NAMALWA (cell line): ENCODE measurements at regions not wholly inside any gene's neighbourhood (a gene's known extent, or its start where the extent isn't known, plus 50 kb on each side); places are given as distances from the start of the nearest gene placed in this dataset.
"Not testable (repeated sequence)": the region's sequence is repeated elsewhere in the genome, so short reads cannot be mapped to it uniquely, and the experiment has no call there.

ENCODE experiments used
- DNase-seq: peaks from one replicate; pipeline ENCODE4 v3.0.0-alpha.2; 2015; ENCODE audit warnings: low spot score

DNA sequence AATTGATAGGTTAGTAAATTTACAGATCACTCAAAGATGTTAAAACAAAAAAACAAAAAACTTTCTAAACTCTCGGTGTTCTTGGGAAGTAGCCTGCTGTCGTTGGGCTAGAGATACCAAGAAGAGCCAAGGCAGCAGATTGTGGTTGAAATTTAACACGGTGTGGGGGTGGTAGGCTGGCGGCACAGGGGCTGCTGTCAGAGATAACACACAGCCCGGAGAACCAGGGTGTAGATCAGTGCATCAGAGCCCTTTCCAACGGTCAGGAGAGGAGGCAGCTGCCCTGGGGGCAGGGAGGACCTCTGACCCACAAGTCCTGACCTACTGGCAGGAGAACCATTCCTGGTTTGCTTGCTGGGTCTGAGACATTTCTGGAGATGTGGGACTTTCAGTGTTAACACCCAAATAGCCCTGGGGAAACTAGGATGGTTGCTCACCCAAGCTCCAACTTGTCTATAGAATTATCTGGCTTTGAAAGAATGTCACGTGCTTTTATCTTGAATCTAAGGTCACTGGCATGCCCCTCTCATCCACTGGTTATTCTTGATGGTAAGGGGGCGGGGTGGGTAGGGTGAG lies 205.2 kb upstream of the PLGLB2 start:
- DNase-seq, result not testable (repeated sequence)

GRCh38 chr2:87543797-87544196 lies 204.1 kb upstream of the PLGLB2 start:
- not testable (repeated sequence) for DNase-seq

GRCh38 chr2:87547106-87547505 lies 200.8 kb upstream of the PLGLB2 start:
- not testable (repeated sequence) for DNase-seq

GRCh38 chr2:87547966-87548365 lies 199.9 kb upstream of the PLGLB2 start:
- not testable (repeated sequence) for DNase-seq

GRCh38 chr2:87548681-87549536 lies 199.0 kb upstream of the PLGLB2 start:
- not testable (repeated sequence) for DNase-seq

GRCh38 chr2:87549561-87550202 lies 198.2 kb upstream of the PLGLB2 start:
- DNase-seq, result not testable (repeated sequence)

- not testable (repeated sequence) for DNase-seq
These were observed 193.2 kb upstream of the PLGLB2 start for GRCh38 chr2:87554678-87555077.

- not testable (repeated sequence) for DNase-seq
These were observed 192.8 kb upstream of the PLGLB2 start for GRCh38 chr2:87555082-87555481.

GRCh38 chr2:87559001-87559400 lies 188.9 kb upstream of the PLGLB2 start:
- DNase-seq, result not testable (repeated sequence)

DNA sequence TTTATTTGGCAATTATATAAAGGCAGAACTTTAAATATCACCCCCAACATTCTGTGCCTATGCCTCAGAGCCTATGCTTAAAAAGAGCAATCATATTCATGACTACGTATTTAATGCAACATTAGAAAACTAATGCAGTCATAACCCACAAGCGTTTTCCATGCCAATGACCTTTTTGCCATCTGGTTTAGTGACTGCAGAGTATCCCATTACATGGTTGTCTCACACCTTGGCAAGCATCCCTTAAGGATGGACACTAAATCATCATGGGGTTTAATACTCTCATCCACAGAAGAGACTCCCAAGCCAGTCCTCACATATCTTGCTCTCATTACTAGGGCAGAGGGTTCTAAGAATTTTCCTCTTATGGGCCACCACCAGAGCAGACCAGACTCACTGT lies 188.2 kb upstream of the PLGLB2 start:
- DNase-seq, result not testable (repeated sequence)

- not testable (repeated sequence) for DNase-seq
These were observed 182.8 kb upstream of the PLGLB2 start for GRCh38 chr2:87565116-87565515.

DNA sequence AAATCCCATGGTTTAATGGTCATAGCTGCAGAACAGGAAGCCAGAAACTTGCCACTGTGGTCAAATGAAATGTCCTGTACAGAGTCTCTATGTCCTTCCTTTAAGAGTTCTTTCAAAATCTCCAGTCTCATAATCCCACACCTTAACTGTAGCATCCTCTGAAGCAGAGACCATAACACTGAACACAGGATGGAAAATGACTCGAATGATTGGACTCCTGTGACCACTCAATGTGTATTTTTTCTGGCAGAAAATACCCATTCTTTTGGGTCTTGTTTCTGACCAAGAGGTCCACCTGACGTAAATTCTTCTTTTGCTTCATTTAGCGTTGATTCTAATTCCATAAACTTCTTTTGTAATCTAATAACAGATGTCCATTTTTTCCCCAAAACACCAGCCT lies 181.4 kb upstream of the PLGLB2 start:
- DNase-seq, result not testable (repeated sequence)

- DNase-seq, result not testable (repeated sequence)
These were observed 180.8 kb upstream of the PLGLB2 start for GRCh38 chr2:87567093-87567492.

GRCh38 chr2:87567912-87568311 lies 180.0 kb upstream of the PLGLB2 start:
- DNase-seq, result not testable (repeated sequence)

DNA sequence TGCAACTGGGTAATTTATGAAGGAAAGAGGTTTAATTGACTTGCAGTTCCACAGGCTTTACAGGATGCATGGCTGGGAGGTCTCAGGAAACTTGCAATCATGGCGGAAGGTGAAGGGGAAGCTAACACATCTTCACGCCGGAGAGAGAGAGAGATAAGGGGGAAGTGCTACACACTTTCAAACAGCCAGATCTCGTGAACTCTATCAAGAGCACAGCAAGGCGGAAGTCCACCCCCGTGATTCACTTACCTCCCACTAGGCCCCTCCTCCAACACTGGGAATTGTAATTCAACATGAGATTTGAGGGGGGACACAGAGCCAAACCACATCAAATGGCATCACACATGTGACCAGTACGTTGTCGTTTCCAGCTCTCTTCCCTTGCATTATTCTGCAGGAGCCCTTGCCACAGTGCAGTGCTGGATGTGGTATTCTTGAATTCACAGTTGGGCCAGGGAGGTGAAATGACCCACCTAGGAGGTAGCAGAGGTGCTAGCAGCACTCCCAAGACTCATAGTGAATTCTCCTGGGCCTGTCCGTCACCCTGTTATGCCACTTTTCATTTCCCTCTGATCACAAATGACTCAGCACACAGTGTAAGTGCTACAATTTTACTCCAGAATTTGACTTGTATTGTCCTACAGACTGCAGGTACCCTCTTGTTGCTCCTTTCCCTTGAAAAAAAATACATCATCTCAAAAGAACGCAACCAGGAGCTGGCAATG lies 179.2 kb upstream of the PLGLB2 start:
- DNase-seq, result not testable (repeated sequence)

DNA sequence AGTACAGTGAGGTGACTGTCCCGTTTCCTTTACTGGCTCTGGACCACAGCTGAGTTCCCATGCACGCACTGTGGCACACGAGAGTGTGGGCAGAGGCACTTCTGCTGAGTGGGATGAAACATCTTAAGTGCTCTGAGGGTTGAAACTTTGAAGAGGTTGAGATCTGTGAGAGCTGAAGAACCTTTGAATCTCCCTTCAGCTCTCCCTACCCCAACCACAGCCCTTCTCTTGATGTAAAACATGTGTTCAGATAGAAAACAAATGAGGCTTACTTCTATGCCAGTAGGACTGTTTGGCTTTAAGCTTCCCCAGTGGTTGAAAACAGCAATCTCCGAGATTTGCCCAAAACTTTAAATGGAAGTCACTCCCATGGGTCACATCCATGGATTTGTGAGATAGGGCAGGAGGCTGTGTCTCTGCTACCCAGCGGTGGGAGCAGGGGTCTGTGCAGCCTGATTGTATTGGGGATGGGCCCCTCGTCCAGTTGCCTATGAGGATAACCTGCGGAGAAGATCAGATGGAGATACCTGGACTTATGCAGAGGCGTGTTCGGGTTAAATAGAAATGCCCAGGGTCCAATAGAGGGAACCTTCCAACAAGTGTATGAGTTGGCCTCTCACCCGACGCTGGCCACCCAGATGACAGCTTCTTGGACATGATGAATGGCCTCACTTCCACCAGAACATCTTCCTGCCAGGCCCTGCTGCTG lies 178.0 kb upstream of the PLGLB2 start:
- not testable (repeated sequence) for DNase-seq

DNA sequence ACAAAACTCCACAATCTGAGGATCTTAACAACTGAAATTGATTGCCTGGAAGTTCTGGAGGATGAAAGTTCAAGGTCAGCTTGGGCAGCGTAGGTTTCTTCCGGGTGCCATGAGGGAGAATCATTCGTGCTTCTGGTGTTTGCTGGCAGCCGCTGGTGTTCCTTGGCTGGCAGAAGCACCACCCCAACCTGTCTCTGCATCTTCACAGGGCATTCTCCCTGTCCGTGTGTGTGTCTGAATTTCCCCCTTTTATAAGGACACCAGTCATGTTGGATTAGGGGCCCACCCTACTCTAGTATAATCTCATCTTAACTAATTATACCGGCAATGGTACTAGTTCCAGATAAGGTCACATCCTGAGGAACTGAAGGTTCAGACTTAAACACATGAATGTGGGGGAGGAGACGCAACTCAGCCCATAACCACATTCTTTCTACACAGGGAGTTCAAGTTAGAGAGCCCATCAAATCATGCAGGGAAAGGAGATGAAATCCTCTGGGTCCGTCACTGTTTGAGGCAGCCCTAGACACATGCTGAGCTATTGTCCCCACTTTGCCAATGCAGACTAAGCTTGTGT lies 175.9 kb upstream of the PLGLB2 start:
- DNase-seq, result not testable (repeated sequence)

DNA sequence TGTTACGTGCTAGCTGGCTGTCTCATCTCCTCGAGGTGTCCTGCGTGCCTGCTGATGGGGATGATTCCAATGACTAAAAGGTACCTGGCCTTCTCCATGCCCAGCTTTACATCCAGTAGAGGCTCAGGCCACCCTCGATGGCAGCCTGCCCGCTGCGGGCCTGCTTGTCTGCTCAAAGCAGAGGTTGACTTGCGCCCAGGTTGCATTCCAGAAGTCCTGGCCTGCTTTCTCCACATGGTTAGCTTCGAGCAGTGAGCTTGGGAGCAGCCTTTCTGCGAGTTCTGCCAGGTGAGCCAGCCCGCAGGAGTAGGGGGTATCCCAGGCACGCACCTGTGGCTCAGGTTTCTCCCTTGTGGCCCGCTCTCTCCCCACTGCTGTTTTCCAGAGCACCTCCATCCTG lies 175.0 kb upstream of the PLGLB2 start:
- DNase-seq, result not testable (repeated sequence)

GRCh38 chr2:87573386-87574192 lies 174.3 kb upstream of the PLGLB2 start:
- DNase-seq, result not testable (repeated sequence)
